ENCODE measurements at regions not wholly inside any gene's neighbourhood (a gene's known extent, or its start where the extent isn't known, plus 50 kb on each side); places are given as distances from the start of the nearest gene placed in this dataset.
"Not testable (repeated sequence)": the region's sequence is repeated elsewhere in the genome, so short reads cannot be mapped to it uniquely, and the experiment has no call there.

DNA sequence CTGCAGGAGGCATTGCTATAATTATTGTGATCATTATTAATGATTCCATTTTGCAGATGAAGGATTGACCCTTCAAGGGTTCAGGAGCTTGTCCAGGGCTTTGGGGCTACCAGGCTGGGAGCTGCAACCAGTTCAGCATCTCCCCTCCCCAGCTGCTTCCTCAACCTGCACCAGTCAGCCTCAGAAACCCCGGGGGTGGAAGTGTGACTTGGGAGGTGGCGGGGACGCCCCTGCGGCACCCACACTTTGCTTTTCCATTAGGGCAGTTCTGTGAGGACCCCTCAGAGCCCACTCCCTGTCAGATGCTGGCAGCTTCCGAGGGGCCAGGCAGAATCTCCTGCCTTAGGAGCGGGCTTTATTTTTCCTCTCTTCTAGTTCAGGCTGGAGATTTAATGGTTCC, 85.6 kb downstream of the OLFM1 start:
- DNase-seq (ENCODE audit: low spot score) = no peak
- TF ChIP-seq, protein P1, sequence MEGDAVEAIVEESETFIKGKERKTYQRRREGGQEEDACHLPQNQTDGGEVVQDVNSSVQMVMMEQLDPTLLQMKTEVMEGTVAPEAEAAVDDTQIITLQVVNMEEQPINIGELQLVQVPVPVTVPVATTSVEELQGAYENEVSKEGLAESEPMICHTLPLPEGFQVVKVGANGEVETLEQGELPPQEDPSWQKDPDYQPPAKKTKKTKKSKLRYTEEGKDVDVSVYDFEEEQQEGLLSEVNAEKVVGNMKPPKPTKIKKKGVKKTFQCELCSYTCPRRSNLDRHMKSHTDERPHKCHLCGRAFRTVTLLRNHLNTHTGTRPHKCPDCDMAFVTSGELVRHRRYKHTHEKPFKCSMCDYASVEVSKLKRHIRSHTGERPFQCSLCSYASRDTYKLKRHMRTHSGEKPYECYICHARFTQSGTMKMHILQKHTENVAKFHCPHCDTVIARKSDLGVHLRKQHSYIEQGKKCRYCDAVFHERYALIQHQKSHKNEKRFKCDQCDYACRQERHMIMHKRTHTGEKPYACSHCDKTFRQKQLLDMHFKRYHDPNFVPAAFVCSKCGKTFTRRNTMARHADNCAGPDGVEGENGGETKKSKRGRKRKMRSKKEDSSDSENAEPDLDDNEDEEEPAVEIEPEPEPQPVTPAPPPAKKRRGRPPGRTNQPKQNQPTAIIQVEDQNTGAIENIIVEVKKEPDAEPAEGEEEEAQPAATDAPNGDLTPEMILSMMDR (IDR thresholded peaks at IDR 0.05; ENCODE audit: extremely low read depth, missing control alignments) = no peak

GRCh38 chr9:135174248-135174647, 86.8 kb downstream of the OLFM1 start:
- no peak for DNase-seq (ENCODE audit: low spot score)
- TF ChIP-seq, protein P1 (IDR thresholded peaks at IDR 0.05; ENCODE audit: extremely low read depth, missing control alignments) = no peak

DNA sequence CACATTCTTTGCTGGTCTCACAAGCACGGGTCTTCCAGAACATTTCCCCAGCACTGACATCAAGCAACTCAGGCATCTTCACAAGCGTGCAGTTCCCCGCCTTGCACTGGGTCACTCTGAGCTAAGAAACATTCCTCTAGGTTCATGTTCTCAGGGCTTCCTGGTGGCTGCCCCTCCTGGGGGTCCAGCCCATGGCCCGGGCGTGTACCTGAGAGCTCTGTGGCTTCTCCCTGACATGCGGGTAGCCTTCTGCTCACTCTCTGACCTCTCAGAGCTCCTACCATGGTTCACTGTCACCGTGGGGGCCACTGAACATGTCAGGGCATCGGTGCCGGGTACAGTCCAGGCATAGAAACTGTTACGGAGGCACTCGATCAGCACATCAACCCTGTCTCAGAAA, 87.5 kb downstream of the OLFM1 start:
- TF ChIP-seq, protein P1 (IDR thresholded peaks at IDR 0.05; ENCODE audit: extremely low read depth, missing control alignments) = no peak
- DNase-seq (ENCODE audit: low spot score) = no peak

DNA sequence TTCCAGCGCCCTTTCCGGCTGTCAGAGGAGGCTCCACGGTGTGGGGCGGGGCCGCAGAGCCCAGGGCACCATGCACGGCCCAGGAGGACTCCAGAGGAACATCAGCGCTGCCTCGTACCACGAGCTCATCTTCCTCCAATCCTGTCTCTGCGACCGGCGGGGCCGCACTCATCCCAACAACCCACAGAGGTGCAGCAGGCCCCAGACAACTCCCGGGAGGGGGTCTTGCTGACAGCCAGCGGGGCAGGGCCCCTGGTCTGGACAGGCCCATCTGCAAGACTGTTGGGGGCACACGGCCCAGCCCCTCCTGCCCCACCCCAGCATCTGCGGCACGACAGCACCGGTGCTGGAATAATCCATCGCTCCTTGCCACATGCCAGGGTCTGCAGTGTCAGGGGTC, 88.8 kb downstream of the OLFM1 start:
- DNase-seq (ENCODE audit: low spot score) = no peak
- TF ChIP-seq, protein P1 (IDR thresholded peaks at IDR 0.05; ENCODE audit: extremely low read depth, missing control alignments) = no peak

GRCh38 chr9:135177562-135177961, 90.1 kb downstream of the OLFM1 start:
- not testable (repeated sequence) for DNase-seq (ENCODE audit: low spot score)

- DNase-seq (ENCODE audit: low spot score) = no peak
- TF ChIP-seq, protein P1 (IDR thresholded peaks at IDR 0.05; ENCODE audit: extremely low read depth, missing control alignments) = no peak
These were observed 91.0 kb downstream of the OLFM1 start for GRCh38 chr9:135178498-135178897.

GRCh38 chr9:135179041-135179440, 91.6 kb downstream of the OLFM1 start:
- TF ChIP-seq, protein P1 (IDR thresholded peaks at IDR 0.05; ENCODE audit: extremely low read depth, missing control alignments) = no peak
- DNase-seq (ENCODE audit: low spot score) = no peak

DNA sequence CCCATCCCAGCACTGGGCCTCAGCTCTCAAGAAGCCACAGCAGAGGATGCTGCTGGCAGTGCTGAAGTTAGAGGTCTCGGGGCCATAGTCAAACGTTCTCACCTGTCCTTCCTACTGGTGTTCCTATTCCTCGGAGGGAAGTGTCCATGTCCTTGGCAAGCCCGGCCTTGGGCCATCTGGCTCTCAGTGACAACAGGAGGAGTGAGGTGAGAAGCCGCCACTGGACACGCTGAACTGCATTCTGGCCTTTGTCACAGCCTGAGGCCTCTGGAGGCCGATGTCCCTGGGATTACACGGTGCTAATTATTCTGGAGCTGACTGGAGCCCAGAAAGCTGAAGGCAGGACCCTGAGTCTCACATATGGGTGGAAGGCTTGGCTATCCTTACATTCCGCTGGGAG, 92.5 kb downstream of the OLFM1 start:
- TF ChIP-seq, protein P1 (IDR thresholded peaks at IDR 0.05; ENCODE audit: extremely low read depth, missing control alignments) = no peak

More for the DNA sequence above, 92.5 kb downstream of the OLFM1 start:
- DNase-seq (ENCODE audit: low spot score) = no peak
